ENCODE measurements at regions not wholly inside any gene's neighbourhood (a gene's known extent, or its start where the extent isn't known, plus 50 kb on each side); places are given as distances from the start of the nearest gene placed in this dataset.

DNA sequence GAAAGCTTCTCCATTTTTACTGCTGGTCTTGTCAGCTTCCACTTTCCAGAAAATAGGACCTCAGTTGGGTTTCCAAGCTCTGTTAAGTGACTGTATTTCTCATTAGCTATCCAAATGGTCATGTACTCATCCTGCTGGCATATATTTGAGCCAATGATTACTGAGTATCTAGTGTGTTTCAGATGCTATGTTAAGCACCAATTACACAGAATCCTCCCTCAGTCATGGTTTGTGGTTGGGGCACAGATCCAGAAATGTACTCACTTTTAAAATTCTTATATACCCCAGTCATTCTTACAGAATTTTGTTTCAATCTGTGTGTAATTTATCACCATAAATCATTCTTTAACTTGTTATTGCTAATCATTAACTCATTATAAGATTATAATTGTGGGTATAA, 362.3 kb upstream of the MTPN start:
- in situ Hi-C loops (cut with MboI; ENCODE audit: low sequenced_read_pairs) = no loop called here

DNA sequence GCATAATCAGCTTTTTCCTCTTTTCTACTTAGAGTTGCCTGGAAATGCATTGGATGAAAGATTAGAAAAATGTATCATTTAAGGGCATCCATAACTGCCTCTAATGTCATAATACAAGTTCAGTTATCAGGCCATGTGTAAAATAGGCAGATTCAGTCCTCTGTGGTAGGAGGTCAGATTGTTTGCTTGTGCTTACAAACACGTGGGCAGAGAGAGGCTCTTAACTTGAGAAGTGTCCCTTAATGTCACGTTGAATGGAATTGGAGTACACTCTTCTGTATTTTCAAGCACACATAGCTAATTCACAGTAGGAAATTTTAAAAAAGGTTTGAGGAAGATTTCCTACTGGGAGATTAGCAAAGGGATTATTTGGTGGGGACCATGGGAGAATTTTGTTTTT, 359.8 kb upstream of the MTPN start:
- Histone ChIP-seq H3K27me3 (ENCODE audit: low read depth) (no peaks in the 10 kb centered on the region), H3K4me1 (no peaks in the 10 kb centered on the region), H3K9me3 (no peaks in the 10 kb centered on the region), H3K36me3 (replicated peaks) (no peaks in the 10 kb centered on the region), H3K4me3 (no peak overlapping the region)
- in situ Hi-C loops (cut with MboI; ENCODE audit: low sequenced_read_pairs) = no loop called here
- DNase-seq (ENCODE audit: low spot score in 2 of 2) = no peak

More for the DNA sequence above, 362.3 kb upstream of the MTPN start:
- Histone ChIP-seq H3K4me1 (no peaks in the 10 kb centered on the region), H3K9me3 (no peaks in the 10 kb centered on the region), H3K27me3 (ENCODE audit: low read depth) (no peaks in the 10 kb centered on the region), H3K36me3 (replicated peaks) (no peaks in the 10 kb centered on the region), H3K4me3 (no peak overlapping the region)
- no peak for DNase-seq (ENCODE audit: low spot score in 2 of 2)

DNA sequence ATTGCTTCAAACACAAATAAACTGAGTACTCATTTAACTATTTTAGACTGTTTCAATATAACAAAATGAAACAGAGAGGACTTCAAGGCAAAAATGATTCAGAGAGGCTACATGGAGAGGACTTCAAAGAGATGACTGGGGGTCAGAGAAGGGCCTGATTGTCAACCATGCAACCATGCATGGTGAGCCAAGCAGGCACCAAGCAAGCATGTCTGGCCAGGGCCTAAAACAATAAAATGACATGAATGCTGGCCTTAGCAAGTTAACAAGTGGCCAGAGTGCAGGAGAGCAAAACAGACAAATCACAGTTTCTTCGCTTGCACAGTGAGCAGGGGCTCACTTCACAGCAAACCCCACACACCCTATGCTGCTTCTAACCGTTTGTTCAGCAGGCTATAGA, 356.5 kb upstream of the MTPN start:
- Histone ChIP-seq H3K9me3 (no peaks in the 10 kb centered on the region), H3K27me3 (ENCODE audit: low read depth) (no peaks in the 10 kb centered on the region), H3K36me3 (replicated peaks) (no peaks in the 10 kb centered on the region), H3K4me3 (no peak overlapping the region), H3K4me1 (no peaks in the 10 kb centered on the region)
- DNase-seq (ENCODE audit: low spot score in 2 of 2) = no peak
- in situ Hi-C loops (cut with MboI; ENCODE audit: low sequenced_read_pairs) = no loop called here

GRCh38 chr7:136326045-136326609, 349.0 kb upstream of the MTPN start:
- Histone ChIP-seq H3K4me3 (no peak overlapping the region), H3K9me3 (no peaks in the 10 kb centered on the region), H3K36me3 (replicated peaks) (no peaks in the 10 kb centered on the region), H3K4me1 (no peaks in the 10 kb centered on the region), H3K27me3 (ENCODE audit: low read depth) (no peaks in the 10 kb centered on the region)
- in situ Hi-C loops (cut with MboI; ENCODE audit: low sequenced_read_pairs) = no loop called here
- DNase-seq (ENCODE audit: low spot score in 2 of 2) = no peak

- Histone ChIP-seq H3K4me1 (no peaks in the 10 kb centered on the region), H3K4me3 (no peak overlapping the region), H3K27me3 (ENCODE audit: low read depth) (no peaks in the 10 kb centered on the region), H3K36me3 (replicated peaks) (no peaks in the 10 kb centered on the region), H3K9me3 (no peaks in the 10 kb centered on the region)
- in situ Hi-C loops (cut with MboI; ENCODE audit: low sequenced_read_pairs) = no loop called here
- DNase-seq (ENCODE audit: low spot score in 2 of 2) = no peak
Measured at GRCh38 chr7:136325578-136325977, 348.4 kb upstream of the MTPN start.

DNA sequence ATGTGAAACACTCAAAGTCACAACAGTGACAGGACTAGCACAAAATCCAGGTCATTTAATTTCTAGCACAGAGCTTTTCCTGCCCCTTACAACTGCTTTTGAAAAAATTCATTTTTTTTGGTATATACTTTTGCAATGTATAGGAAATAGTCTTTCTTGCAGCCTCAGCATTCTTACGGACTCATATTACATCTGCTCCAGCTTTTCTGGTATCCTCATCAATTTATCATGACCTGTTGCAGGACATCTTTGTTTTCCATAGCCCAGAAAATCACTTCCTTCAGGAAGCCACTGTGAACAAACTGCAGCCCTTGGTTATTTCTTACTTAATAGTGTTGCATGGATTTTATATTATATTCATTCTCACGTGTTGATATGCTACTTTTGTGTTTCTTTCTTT, 347.9 kb upstream of the MTPN start:
- no peak for DNase-seq (ENCODE audit: low spot score in 2 of 2)
- H3K9me3 ChIP-seq = no peaks in the 10 kb centered on the region
- H3K36me3 ChIP-seq (replicated peaks) = no peaks in the 10 kb centered on the region
- no peaks in the 10 kb centered on the region for H3K27me3 ChIP-seq (ENCODE audit: low read depth)
- H3K4me3 ChIP-seq = no peak overlapping the region
- in situ Hi-C loops (cut with MboI; ENCODE audit: low sequenced_read_pairs) = no loop called here
- no peaks in the 10 kb centered on the region for H3K4me1 ChIP-seq

DNA sequence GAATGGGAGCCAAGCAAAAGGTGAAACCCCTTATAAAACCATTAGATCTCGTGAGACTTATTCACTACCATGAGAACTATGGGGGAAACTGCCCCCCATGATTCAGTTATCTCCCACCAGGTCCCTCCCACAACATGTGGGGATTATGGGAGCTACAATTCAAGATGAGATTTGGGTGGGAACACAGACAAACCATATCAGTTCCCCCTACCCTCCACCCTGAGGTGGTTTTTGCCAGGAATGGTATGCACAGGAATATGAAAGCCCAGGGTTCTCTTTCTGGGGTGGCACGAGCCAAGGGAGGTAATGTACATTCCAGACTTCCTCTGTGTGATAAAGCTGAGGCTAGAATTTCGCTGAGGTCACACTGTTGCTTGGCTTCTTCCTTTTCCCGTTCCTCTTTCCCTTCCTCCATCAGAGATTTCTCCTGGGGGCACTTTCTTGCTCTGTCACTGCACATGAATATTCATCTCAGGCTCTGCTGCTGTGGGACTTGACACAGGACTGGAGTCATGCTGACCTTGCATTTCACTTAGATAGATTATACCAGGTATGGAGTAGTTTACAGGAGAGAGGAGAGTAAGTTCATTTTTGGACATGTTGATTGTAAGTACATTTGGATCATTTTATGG, 347.0 kb upstream of the MTPN start:
- H3K27me3 ChIP-seq (ENCODE audit: low read depth) = no peaks in the 10 kb centered on the region
- H3K36me3 ChIP-seq (replicated peaks) = no peaks in the 10 kb centered on the region
- no peak overlapping the region for H3K4me3 ChIP-seq
- H3K4me1 ChIP-seq = no peaks in the 10 kb centered on the region
- DNase-seq (ENCODE audit: low spot score in 2 of 2) = no peak
- in situ Hi-C loops (cut with MboI; ENCODE audit: low sequenced_read_pairs) = no loop called here
- H3K9me3 ChIP-seq = no peaks in the 10 kb centered on the region

GRCh38 chr7:136312592-136312991, 335.4 kb upstream of the MTPN start:
- H3K4me3 ChIP-seq = no peak overlapping the region
- H3K4me1 ChIP-seq = no peaks in the 10 kb centered on the region
- H3K36me3 ChIP-seq (replicated peaks) = no peaks in the 10 kb centered on the region
- H3K27me3 ChIP-seq (ENCODE audit: low read depth) = no peaks in the 10 kb centered on the region
- H3K9me3 ChIP-seq = no peaks in the 10 kb centered on the region
- DNase-seq (ENCODE audit: low spot score in 2 of 2) = no peak
- in situ Hi-C loops (cut with MboI; ENCODE audit: low sequenced_read_pairs) = no loop called here

- Histone ChIP-seq H3K4me3 (no peak overlapping the region), H3K27me3 (ENCODE audit: low read depth) (no peaks in the 10 kb centered on the region), H3K9me3 (no peaks in the 10 kb centered on the region), H3K36me3 (replicated peaks) (no peaks in the 10 kb centered on the region), H3K4me1 (no peaks in the 10 kb centered on the region)
- in situ Hi-C loops (cut with MboI; ENCODE audit: low sequenced_read_pairs) = no loop called here
- DNase-seq (ENCODE audit: low spot score in 2 of 2) = no peak
Measured at GRCh38 chr7:136309407-136309806, 332.2 kb upstream of the MTPN start.

- Histone ChIP-seq H3K27me3 (ENCODE audit: low read depth) (no peaks in the 10 kb centered on the region), H3K4me1 (no peaks in the 10 kb centered on the region), H3K36me3 (replicated peaks) (no peaks in the 10 kb centered on the region), H3K9me3 (no peaks in the 10 kb centered on the region), H3K4me3 (no peak overlapping the region)
- in situ Hi-C loops (cut with MboI; ENCODE audit: low sequenced_read_pairs) = no loop called here
- no peak for DNase-seq (ENCODE audit: low spot score in 2 of 2)
Measured at GRCh38 chr7:136308230-136308629, 331.1 kb upstream of the MTPN start.

GRCh38 chr7:136303162-136303561, 326.0 kb upstream of the MTPN start:
- in situ Hi-C loops (cut with MboI; ENCODE audit: low sequenced_read_pairs) = no loop called here
- Histone ChIP-seq H3K27me3 (ENCODE audit: low read depth) (no peaks in the 10 kb centered on the region), H3K4me3 (no peak overlapping the region), H3K9me3 (no peaks in the 10 kb centered on the region), H3K36me3 (replicated peaks) (no peaks in the 10 kb centered on the region), H3K4me1 (no peaks in the 10 kb centered on the region)
- no peak for DNase-seq (ENCODE audit: low spot score in 2 of 2)

DNA sequence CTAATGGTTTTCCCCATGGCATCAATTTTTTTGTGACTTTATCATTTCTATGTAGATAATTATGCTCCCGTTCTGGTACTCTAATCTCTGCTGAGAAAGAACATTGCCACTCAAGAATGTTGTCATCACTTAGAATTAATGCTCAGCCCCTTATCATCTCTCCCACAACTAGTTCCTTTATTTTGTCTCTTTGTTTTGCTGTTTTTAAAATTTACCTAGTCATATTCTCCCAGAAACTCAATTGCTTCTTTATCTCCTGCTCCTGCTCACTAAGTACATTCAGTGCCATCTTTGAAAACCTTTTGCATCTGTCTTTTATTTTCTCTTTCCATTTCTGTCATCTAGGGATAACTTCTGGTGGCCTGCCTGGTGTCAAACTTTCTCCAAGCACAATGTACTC, 324.9 kb upstream of the MTPN start:
- Histone ChIP-seq H3K36me3 (replicated peaks) (no peaks in the 10 kb centered on the region), H3K27me3 (ENCODE audit: low read depth) (no peaks in the 10 kb centered on the region), H3K4me1 (no peaks in the 10 kb centered on the region), H3K9me3 (no peaks in the 10 kb centered on the region), H3K4me3 (no peak overlapping the region)
- DNase-seq (ENCODE audit: low spot score in 2 of 2) = no peak
- in situ Hi-C loops (cut with MboI; ENCODE audit: low sequenced_read_pairs) = no loop called here

DNA sequence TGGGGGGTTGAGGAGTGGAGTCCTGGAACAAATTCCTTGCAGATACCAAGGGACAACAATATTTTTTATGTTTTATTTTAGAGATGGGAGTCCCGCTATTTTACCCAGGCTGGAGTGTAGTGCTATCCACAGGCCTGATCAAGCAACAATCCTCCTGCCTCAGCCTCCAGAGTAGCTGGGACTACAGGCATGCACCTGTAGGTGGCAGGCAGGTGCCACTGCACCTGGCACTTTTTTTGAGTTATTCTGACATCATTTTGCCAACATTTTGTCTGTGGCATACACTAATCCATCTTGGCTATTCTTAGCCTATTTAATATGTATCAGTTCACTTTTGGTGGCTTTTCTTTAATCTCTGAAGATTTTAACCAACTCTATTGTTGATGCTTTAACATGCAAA, 317.8 kb upstream of the MTPN start:
- no peak for DNase-seq (ENCODE audit: low spot score in 2 of 2)
- no peaks in the 10 kb centered on the region for H3K4me1 ChIP-seq
- in situ Hi-C loops (cut with MboI; ENCODE audit: low sequenced_read_pairs) = no loop called here
- no peaks in the 10 kb centered on the region for H3K9me3 ChIP-seq
- H3K4me3 ChIP-seq = no peak overlapping the region
- no peaks in the 10 kb centered on the region for H3K27me3 ChIP-seq (ENCODE audit: low read depth)
- H3K36me3 ChIP-seq (replicated peaks) = no peaks in the 10 kb centered on the region

DNA sequence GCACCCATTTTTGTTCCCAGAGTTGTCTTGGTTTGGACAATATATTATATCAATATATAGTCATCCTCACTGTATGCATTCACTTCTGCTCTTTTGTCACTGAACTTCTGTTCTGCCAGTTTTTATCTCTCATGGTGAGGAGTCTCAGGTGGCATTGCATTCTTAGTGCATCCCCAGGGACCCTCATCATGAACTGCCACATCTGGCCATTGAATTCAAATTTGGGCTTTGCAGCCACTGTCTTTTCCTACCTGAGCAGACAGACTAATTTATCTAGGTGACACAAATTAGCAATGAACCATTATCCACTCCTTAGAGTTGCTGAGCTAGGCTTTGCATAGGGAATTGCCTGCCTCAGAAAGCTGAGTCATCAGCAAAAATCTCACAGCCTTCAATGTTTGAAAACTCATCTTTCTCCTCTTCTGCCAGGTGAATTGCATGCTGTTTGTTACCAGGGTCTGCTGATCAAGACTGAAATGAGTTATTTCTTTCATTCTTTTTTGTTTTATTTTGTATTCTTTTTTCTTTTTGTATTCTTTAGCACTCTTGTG, 316.8 kb upstream of the MTPN start:
- no peaks in the 10 kb centered on the region for H3K36me3 ChIP-seq (replicated peaks)
- in situ Hi-C loops (cut with MboI; ENCODE audit: low sequenced_read_pairs) = no loop called here

GRCh38 chr7:136293272-136293671, 316.1 kb upstream of the MTPN start:
- Histone ChIP-seq H3K4me3 (no peak overlapping the region), H3K9me3 (no peaks in the 10 kb centered on the region)

More for the DNA sequence above, 316.8 kb upstream of the MTPN start:
- H3K4me1 ChIP-seq = no peaks in the 10 kb centered on the region
- H3K27me3 ChIP-seq (ENCODE audit: low read depth) = no peaks in the 10 kb centered on the region
- DNase-seq (ENCODE audit: low spot score in 2 of 2) = no peak
- H3K4me3 ChIP-seq = no peak overlapping the region
- H3K9me3 ChIP-seq = no peaks in the 10 kb centered on the region

More at GRCh38 chr7:136293272-136293671, 316.1 kb upstream of the MTPN start:
- Histone ChIP-seq H3K36me3 (replicated peaks) (no peaks in the 10 kb centered on the region), H3K27me3 (ENCODE audit: low read depth) (no peaks in the 10 kb centered on the region), H3K4me1 (no peaks in the 10 kb centered on the region)
- in situ Hi-C loops (cut with MboI; ENCODE audit: low sequenced_read_pairs) = no loop called here
- no peak for DNase-seq (ENCODE audit: low spot score in 2 of 2)

Measured in HAP-1 (cell line).